ENCODE measurements at regions not wholly inside any gene's neighbourhood (a gene's known extent, or its start where the extent isn't known, plus 50 kb on each side); places are given as distances from the start of the nearest gene placed in this dataset.

- DNase-seq, result no peak
- no peak overlapping the region for H3K27ac ChIP-seq
- no peak for TF ChIP-seq CTCF (IDR thresholded peaks at IDR 0.05)
- ATAC-seq, result no peak
- no peaks in the 10 kb centered on the region for H3K4me1 ChIP-seq
- no peak overlapping the region for H3K4me3 ChIP-seq
- H3K36me3 ChIP-seq, result no peaks in the 10 kb centered on the region
- H3K27me3 ChIP-seq, result no peaks in the 10 kb centered on the region
- WGBS (ENCODE audit: insufficient coverage, low coverage, low lambda C conversion rate, missing lambda C conversion rate), result 55% methylated on average over 8 of the region's 8 CpGs
- intact Hi-C loops (cut with DNase I), result no loop called here
- no peaks in the 10 kb centered on the region for H3K9me3 ChIP-seq
Measured at GRCh38 chr1:217106231-217106901, 383.1 kb upstream of the ESRRG start.

DNA sequence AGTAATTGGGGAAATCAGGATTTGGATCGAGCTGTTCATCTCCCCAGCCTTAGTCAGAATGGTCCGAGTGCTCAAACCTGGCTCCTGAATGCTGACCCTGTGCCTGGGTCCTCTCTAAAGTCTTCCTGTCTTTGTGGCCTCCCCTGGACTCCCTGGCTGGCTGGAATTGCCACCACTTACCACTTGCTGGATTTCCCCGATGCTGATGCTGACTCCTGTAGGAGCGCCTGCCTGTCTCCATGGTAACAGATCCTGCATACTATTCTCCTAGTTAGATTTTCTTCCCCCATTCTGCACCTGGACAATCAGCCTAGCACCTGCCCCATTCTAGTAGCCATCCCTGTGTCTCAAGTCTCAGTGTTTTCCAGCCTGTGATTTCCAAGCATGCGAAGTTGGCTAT lies 382.2 kb upstream of the ESRRG start:
- WGBS (ENCODE audit: insufficient coverage, low coverage, low lambda C conversion rate, missing lambda C conversion rate), result 69% methylated on average over 3 of the region's 5 CpGs
- DNase-seq, result no peak
- no peak for ATAC-seq
- Histone ChIP-seq H3K9me3 (no peaks in the 10 kb centered on the region), H3K27me3 (no peaks in the 10 kb centered on the region), H3K36me3 (no peaks in the 10 kb centered on the region), H3K4me3 (no peak overlapping the region), H3K4me1 (no peaks in the 10 kb centered on the region), H3K27ac (no peak overlapping the region)
- intact Hi-C loops (cut with DNase I), result no loop called here
- TF ChIP-seq POLR2A (IDR thresholded peaks at IDR 0.05) (no peak), CTCF (IDR thresholded peaks at IDR 0.05) (no peak)

DNA sequence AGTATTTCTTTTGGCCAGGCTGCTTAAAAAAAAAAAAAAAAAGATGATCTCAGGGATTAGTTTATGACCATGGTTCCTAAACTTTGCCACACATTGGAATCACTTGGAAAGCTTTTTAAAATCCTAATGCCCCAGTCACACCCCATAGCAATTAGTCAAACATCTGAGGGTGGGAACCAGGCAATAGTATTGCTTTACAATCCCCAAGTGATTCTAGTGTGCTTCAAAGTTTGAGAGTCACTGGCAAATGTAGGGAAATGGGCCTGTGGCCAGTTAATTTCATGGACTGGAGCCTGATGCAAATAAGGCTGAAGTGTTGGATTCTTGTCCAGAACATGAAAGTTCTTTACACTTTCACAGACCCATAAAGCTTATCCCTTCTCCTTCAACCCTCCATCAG lies 374.6 kb upstream of the ESRRG start:
- ATAC-seq (no peak), DNase-seq (no peak)
- TF ChIP-seq POLR2A (IDR thresholded peaks at IDR 0.05) (no peak), CTCF (IDR thresholded peaks at IDR 0.05) (no peak)
- Histone ChIP-seq H3K36me3 (no peaks in the 10 kb centered on the region), H3K4me3 (no peak overlapping the region), H3K27ac (no peak overlapping the region), H3K27me3 (no peaks in the 10 kb centered on the region), H3K4me1 (no peaks in the 10 kb centered on the region), H3K9me3 (no peaks in the 10 kb centered on the region)
- intact Hi-C loops (cut with DNase I), result no loop called here

- no peak overlapping the region for H3K4me3 ChIP-seq
- no peak overlapping the region for H3K27ac ChIP-seq
- no peaks in the 10 kb centered on the region for H3K4me1 ChIP-seq
- no peak for ATAC-seq
- 54% methylated on average over 7 of the region's 7 CpGs for WGBS (ENCODE audit: insufficient coverage, low coverage, low lambda C conversion rate, missing lambda C conversion rate)
- intact Hi-C loops (cut with DNase I), result no loop called here
- TF ChIP-seq CTCF (IDR thresholded peaks at IDR 0.05) (no peak), POLR2A (IDR thresholded peaks at IDR 0.05) (no peak)
- no peaks in the 10 kb centered on the region for H3K36me3 ChIP-seq
- H3K9me3 ChIP-seq, result no peaks in the 10 kb centered on the region
- no peaks in the 10 kb centered on the region for H3K27me3 ChIP-seq
- no peak for DNase-seq
Measured at GRCh38 chr1:217096200-217096599, 373.0 kb upstream of the ESRRG start.
